Stimulated activated CD4-positive, alpha-beta T cell treated with anti-CD3 and anti-CD28 coated beads, Interleukin-1b, Interleukin-23, amount 100 ng/mL, for 24 hours (primary cell): ENCODE measurements at regions not wholly inside any gene's neighbourhood (a gene's known extent, or its start where the extent isn't known, plus 50 kb on each side); places are given as distances from the start of the nearest gene placed in this dataset.

Experiments
- DNase-seq, 4 experiments: peaks; one replicate each; pipeline ENCODE4 v3.0.0-alpha.2; 2020; ENCODE audit warnings: low read depth in 4 of 4, low spot score in 1 of 4

DNA sequence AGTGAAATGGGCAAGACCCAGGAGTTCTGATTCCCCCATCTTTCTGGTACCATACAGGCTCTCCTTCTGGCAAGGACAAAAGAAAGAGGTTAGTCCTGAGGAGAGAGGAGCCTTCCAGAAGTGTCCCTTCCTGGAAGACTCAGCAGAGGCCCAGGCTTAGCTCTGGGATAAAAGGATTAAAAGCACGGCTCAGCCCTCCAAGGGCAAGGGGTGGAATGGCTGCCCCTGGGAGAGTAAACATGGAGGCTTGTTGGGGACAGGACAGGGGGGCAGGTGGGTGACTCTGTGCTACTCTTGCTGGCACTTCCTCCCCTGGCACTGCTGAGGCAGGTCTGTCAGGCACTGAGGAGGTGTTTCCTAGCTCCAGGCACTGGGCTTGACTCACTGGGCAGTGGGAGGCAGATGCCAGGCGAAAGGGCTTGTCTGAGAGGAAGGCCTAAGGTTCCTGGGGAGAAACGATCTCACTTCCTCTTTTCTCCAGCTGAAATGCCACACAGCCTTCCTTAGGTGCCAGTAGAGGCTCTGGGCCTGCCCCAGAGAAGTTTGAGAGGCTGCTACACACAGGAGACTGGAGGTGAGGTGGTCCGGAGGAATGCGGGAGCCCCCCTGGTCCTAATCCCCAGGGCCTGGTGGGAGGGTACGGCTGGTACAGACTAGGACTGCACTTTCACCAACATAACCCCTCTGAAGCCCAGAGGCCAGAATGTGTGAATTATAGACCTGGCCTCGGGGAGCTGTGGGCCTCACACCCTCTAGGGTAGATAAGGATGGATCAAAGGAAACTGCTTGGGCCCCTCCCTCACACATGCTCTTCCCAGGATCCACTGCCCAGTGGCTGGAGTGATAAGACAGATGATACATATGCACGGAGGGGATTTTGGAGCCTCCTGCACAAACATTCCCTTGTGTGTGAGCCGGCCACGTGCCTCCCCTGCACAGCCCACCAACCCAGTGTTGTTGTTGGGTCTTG lies 63.2 kb upstream of the PODXL start:
- DNase-seq: no peak

DNA sequence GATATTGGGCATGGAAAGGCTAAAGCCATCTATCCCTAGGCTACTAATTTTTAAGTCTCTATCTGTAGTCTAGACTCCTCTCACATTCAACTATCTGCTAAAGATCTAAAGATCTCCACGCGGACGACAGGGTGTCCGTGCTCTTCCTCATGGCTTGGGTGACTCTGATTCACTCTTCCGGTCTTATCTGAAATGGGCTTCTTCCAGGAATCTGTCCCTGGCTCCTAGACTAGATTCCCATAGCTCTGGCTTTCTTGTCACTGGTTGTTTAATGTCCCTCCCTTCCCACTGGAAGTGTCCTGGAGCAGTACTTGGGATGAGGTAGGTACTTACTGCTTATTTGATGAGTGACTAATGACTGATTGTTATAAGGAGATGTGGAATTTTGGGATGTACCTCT lies 62.0 kb upstream of the PODXL start:
- DNase-seq: no peak

DNA sequence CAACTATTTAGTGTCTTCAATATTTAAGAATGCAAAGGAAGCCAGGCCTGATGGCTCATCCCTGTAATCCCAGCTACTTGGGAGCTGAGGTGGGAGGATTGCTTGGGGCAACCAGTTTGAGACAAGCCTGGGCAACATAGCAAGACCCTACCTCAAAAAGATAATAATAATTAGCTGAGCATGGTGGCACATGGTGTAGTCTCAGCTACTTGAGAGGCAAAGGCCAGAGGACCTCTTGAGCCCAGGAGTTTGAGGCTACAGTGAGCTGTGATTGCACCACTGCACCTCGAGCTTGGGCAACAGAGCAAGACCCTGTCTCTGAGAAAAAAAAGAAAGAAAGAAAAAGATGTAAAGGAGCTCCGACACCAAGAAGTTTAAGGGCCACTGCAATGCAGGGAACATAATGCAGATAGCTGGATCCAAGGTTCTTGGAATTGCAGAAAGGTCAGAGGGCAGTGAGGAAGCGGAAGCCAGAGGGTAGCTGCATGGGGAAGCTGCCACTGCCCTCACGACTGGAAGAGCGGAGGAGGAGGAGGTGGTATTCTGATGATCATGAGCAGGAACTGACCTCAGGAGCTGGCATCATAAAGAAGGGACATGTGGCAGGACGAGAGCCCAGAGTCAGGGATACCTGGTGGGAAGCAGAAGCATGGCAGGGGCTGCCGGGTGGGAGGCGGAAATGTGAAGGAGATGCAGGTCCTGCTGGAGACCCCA lies 60.2 kb upstream of the PODXL start:
- no peak for DNase-seq

DNA sequence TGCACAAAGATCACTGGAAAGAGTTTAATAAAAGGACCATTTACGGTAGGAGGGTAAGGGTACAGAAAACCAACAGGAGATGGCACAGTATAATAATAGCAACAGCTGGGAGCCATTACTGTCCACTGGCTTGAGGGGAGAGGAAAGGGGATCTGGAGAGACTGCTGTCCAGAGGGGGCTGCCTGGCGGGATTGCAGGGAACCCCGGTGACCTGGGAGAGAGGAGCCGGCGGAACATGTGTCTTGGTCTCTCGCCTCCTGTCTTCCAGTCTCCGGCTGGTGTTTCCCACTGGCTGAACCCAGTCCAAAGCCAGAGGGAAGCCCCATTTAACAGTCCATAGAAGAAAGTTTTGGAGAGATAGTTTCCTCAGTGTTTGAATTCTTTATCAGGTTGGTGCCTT lies 57.5 kb upstream of the PODXL start:
- no peak for DNase-seq

DNA sequence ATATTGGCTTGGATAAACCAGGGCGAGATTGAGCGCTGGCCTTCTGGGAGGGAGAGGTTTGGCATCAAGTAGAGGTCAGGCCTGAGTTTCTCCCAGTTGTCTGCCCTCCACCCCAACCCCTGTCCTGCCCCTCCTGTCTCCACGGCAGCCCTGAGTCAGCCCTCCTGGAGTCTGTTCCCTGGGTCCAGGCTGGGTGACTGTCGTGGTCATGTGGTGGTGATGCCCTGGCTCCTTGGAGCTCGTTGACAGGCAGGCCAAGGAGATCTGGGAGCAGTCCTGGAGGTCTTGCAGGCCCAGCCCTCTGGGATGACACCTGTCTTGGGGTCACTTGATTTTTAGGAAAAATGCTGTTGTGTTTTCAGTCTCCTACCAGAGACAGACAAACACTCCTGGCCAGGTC lies 53.6 kb upstream of the PODXL start:
- no peak for DNase-seq

DNA sequence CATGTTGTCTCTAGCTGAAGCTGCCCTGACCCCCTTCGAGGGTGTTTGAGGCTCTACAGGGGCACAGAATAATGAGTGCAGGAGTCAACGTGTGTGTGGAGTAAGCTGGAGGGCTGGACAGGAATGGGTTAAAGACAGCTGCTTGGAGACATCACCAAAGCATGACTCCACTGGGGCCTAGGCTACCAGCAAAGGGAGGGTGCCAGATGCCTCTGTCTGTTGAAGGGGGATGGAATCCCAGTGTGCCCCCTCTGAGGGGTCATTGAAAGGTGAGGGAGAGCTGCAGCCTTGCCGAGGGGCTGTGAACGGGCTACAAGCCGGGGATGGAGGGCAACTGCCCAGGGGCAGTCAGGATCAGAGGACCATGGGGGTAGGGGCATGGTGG lies 51.7 kb upstream of the PODXL start:
- DNase-seq: no peak

DNA sequence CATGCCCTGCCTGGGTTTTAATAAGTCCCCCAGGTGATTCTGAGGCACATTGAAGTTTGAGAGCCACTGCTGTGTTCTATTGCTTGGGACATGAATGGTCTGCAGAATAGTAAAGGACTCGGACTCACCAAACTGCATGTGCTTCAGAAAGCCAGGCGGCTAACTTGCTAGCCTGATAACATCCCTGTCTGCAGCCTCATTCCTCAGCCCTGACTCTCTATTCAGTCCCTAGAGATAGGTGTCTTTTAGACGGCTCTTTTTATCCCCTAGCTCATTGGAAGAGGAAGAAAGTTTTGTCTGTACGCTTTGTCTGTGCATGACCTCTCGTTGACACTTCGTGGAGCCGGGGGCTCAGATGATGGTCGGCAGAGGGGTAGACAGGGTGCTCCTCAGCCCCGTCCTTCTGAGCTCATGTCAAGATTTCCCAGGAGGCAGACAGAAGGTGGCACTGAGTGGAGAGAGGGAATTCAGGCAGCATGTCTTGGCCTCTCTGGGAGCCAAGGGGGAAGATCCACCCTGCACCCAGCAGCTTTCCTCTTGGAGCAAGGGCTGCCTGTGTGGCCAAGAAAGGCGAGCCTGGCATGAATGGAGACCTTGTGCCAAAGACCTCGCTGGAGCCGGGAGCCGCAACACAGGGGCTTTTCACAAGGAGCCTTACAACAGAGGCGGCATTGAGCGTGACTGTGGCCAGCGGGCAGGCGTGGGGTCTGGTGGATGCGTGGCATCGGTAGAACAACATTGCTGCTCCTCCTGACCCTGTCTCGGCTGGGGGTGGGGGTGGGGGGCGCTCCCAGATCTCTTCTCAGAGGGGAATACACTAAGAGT lies 51.1 kb upstream of the PODXL start:
- DNase-seq: no peak

DNA sequence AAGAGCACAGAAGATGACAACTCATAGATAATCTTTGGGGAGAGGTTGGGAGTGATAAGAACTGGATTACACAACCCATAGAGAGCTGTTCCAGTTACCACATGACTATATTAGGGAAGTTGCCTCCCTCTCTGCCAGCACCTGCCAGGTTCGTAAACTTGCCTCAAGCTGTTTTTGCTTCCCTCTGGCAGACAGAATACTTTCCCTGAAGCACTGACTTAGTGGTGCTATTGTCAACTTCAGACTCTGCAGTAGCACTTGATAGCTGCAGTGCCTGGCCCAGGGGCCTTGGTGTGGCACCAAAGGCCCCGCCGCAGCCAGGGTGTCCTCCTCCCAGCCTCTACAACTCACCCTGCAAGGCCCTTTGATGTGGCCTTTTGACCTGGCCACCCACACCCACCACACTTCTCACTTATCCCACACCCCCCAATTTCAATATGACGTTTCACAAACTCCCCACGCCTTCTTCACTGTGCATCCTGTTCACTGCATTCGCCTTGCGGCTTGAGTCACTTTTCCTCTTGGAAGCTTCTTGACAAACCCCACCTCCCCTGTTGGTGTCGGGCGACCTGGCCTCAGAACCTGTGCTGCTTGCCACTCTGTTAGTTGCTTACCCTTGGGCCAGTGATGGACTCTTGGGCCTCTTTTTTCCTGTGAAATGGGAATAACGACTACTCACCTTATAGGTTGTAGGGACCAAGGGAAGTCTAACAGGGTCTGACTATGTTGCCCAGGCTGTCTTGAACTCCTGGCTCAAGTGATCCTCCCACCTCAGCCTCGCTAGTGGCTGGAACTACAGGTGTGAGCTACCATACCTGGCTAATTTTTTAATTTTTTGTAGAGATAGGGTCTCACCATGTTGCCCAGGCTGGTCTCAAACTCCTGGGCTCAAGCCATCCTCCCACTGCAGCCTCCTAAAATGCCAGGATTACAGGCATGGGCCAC lies 50.2 kb upstream of the PODXL start:
- DNase-seq: no peak
